CD14-positive monocyte (primary cell): ENCODE measurements at regions not wholly inside any gene's neighbourhood (a gene's known extent, or its start where the extent isn't known, plus 50 kb on each side); places are given as distances from the start of the nearest gene placed in this dataset.
A peak's percentile ranks its signal among the peaks of the same experiment; 100 is the strongest.

Experiments used
- DNase-seq, 3 donors: peaks; one replicate each; pipeline ENCODE4 v3.0.0-alpha.2; 2011 to 2022
- H2AFZ ChIP-seq: 2 replicates; pipeline ENCODE4 v1.6.0; 2012; ENCODE audit warnings: mild to moderate bottlenecking, low read depth, low read length, inconsistent platforms; ENCODE audit not compliant: insufficient read depth, poor library complexity, severe bottlenecking
- H3K27ac ChIP-seq, 2 donors: 1 replicate in 1 of 2; 2 replicates in 1 of 2; pipeline ENCODE4 v1.5.1; 2012 to 2013; ENCODE audit warnings: low read length in 2 of 2, control low read depth in 1 of 2, inconsistent platforms in 1 of 2, low read depth in 1 of 2, mild to moderate bottlenecking in 1 of 2
- H3K27me3 ChIP-seq, 2 donors: one replicate each; pipeline versions ENCODE4 v1.6.0 to v1.6.1; 2011 to 2013; ENCODE audit warnings: low read length in 2 of 2; ENCODE audit not compliant: control insufficient read depth in 2 of 2, insufficient read depth in 2 of 2
- H3K36me3 ChIP-seq, 2 donors: replicated peaks in 1 of 2; 1 replicate in 1 of 2; 2 replicates in 1 of 2; pipeline versions ENCODE4 v1.5.1 to v1.6.1; 2012 to 2013; ENCODE audit warnings: low read length in 2 of 2, control low read depth in 1 of 2, inconsistent platforms in 1 of 2, mild to moderate bottlenecking in 1 of 2; ENCODE audit not compliant: insufficient read depth in 2 of 2, control insufficient read depth in 1 of 2
- H3K4me1 ChIP-seq, 2 donors: 1 replicate in 1 of 2; 2 replicates in 1 of 2; pipeline versions ENCODE4 v1.5.1 to v1.6.1; 2012 to 2013; ENCODE audit warnings: low read length in 2 of 2, control low read depth in 1 of 2, inconsistent platforms in 1 of 2, mild to moderate bottlenecking in 1 of 2, moderate library complexity in 1 of 2; ENCODE audit not compliant: insufficient read depth in 2 of 2, control insufficient read depth in 1 of 2
- H3K4me2 ChIP-seq: replicated peaks from 2 replicates; pipeline ENCODE3; 2012; ENCODE audit warnings: low read length, moderate library complexity, mild to moderate bottlenecking; ENCODE audit not compliant: poor library complexity, severe bottlenecking; ENCODE audit errors: extremely low read depth
- H3K4me3 ChIP-seq, 3 experiments: fragments of 200-600 bp in 1 of 3; sonication (generic) in 1 of 3; replicated peaks in 1 of 3; 1 replicate in 2 of 3; 2 replicates in 1 of 3; pipeline ENCODE4 v1.5.1; 2011 to 2013; ENCODE audit warnings: low read length in 3 of 3, mild to moderate bottlenecking in 3 of 3, control low read depth in 2 of 3, low read depth in 2 of 3, inconsistent platforms in 1 of 3, moderate library complexity in 1 of 3
- H3K79me2 ChIP-seq: 2 replicates; pipeline ENCODE4 v1.6.0; 2012; ENCODE audit warnings: mild to moderate bottlenecking, control low read depth, inconsistent platforms, low read length, moderate library complexity; ENCODE audit not compliant: insufficient read depth
- H3K9ac ChIP-seq: 2 replicates; pipeline ENCODE4 v1.6.0; 2017; ENCODE audit warnings: low read length, mild to moderate bottlenecking; ENCODE audit not compliant: insufficient read depth, poor library complexity, severe bottlenecking
- H3K9me3 ChIP-seq, 2 donors: replicated peaks in 1 of 2; 1 replicate in 1 of 2; 2 replicates in 1 of 2; pipeline versions ENCODE4 v1.5.1 to v1.6.1; 2012 to 2013; ENCODE audit warnings: low read length in 2 of 2, control low read depth in 1 of 2; ENCODE audit not compliant: control insufficient read depth in 1 of 2, insufficient read depth in 1 of 2
- H4K20me1 ChIP-seq: 2 replicates; pipeline ENCODE4 v1.6.0; 2012; ENCODE audit warnings: mild to moderate bottlenecking, low read length, control low read depth, moderate library complexity; ENCODE audit not compliant: insufficient read depth
- H3K27ac Mint-ChIP-seq, 7 donors: one replicate each; pipeline ENCODE4 v1.8.0; 2020; ENCODE audit warnings: mild to moderate bottlenecking in 7 of 7, mixed read lengths in 7 of 7, moderate library complexity in 6 of 7, inconsistent platforms in 2 of 7
- H3K27me3 Mint-ChIP-seq, 3 donors: one replicate each; pipeline ENCODE4 v1.8.0; 2021 to 2022; ENCODE audit warnings: low read depth in 3 of 3, mild to moderate bottlenecking in 3 of 3, mixed read lengths in 3 of 3, moderate library complexity in 3 of 3, inconsistent platforms in 1 of 3
- H3K36me3 Mint-ChIP-seq, 2 donors: one replicate each; pipeline ENCODE4 v1.8.0; 2020; ENCODE audit warnings: mixed read lengths in 2 of 2, inconsistent platforms in 1 of 2, mild to moderate bottlenecking in 1 of 2
- H3K4me1 Mint-ChIP-seq: one replicate; pipeline ENCODE4 v1.8.0; 2020; ENCODE audit warnings: mild to moderate bottlenecking, mixed read lengths
- H3K4me3 Mint-ChIP-seq, 2 donors: one replicate each; pipeline ENCODE4 v1.8.0; 2020; ENCODE audit warnings: mild to moderate bottlenecking in 2 of 2, mixed read lengths in 2 of 2, moderate library complexity in 1 of 2
- H3K9me3 Mint-ChIP-seq, 7 donors: one replicate each; pipeline ENCODE4 v1.8.0; 2020 to 2022; ENCODE audit warnings: mixed read lengths in 7 of 7, mild to moderate bottlenecking in 6 of 7, moderate library complexity in 6 of 7, inconsistent platforms in 2 of 7
- WGBS: methylation state at CpG from one replicate; pipeline ENCODE4 v1.1.5; 2013; ENCODE audit warnings: missing lambda C conversion rate; ENCODE audit not compliant: insufficient coverage; 5-methylcytosine and 5-hydroxymethylcytosine counted together
- intact Hi-C, 2 donors: fragments of 100-400 bp; cut with micrococcal nuclease; formaldehyde crosslinking; loops; one replicate each; pipeline versions ENCODE4 v1.15.0 to v1.15.1; 2023
- TF ChIP-seq, protein P1 (sequence below): fragments of 200-600 bp; IDR thresholded peaks from one replicate; pipeline ENCODE4 v1.8.0; 2022; ENCODE audit warnings: antibody characterized with exemption, mild to moderate bottlenecking

DNA sequence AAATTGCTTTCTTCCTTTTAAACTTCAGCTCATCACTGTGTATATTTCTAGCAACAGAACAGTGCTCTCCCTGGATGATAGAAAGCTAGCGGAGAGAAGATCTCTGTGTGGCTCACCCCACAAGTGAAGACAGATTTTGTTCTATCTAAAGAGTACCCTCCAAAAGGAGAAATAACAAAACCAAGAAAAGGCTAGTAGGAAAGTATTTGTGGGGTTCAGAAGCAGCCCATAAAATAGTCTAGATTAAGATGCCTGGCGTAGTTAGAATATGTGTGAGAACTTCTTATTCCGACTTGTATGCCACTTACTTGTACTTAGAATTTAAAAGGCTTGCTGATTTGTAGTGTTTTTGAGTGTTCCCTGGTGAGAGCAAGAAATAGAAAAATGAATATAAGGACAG, 214.9 kb upstream of the IL12A start:
- intact Hi-C loops, result no loop called here
- H3K27ac Mint-ChIP-seq, result no peak overlapping the region
- TF ChIP-seq, protein P1, sequence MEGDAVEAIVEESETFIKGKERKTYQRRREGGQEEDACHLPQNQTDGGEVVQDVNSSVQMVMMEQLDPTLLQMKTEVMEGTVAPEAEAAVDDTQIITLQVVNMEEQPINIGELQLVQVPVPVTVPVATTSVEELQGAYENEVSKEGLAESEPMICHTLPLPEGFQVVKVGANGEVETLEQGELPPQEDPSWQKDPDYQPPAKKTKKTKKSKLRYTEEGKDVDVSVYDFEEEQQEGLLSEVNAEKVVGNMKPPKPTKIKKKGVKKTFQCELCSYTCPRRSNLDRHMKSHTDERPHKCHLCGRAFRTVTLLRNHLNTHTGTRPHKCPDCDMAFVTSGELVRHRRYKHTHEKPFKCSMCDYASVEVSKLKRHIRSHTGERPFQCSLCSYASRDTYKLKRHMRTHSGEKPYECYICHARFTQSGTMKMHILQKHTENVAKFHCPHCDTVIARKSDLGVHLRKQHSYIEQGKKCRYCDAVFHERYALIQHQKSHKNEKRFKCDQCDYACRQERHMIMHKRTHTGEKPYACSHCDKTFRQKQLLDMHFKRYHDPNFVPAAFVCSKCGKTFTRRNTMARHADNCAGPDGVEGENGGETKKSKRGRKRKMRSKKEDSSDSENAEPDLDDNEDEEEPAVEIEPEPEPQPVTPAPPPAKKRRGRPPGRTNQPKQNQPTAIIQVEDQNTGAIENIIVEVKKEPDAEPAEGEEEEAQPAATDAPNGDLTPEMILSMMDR, result no peak

DNA sequence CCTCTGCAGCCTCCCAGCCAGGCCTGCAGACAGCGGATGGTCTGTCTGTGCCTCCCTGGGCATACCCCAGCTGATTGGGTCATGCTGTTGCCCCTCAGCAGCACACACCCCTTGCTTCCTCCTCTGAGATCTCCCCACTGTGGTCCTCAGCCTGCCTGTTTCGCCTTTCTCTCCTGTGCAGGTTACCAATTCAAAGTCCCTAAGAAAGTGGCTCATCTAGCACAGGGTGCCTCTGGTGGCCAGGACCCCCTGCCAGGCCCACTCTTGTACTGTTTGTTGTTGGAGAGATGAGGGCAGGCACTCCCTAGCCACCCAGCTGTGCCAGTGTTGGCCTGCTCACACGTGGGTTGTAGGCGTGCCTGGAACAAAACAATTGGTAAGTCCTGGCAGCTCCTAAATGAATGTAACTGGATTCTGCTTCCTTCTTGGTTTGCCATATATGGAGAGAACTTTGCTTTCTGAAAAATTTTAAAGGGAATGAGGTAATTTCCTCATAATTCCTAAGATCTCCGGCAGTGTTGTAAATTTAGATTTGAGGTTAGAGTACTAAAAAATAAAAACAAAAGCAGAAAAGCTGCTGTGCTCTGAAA, 213.2 kb upstream of the IL12A start:
- Histone ChIP-seq H3K27me3 (no peaks in the 10 kb centered on the region), H3K4me2 (no peak overlapping the region), H3K9ac (no peak overlapping the region), H3K4me3 (no peak overlapping the region), H3K79me2 (no peaks in the 10 kb centered on the region), H3K36me3 (no peaks in the 10 kb centered on the region), H4K20me1 (no peaks in the 10 kb centered on the region), H3K9me3 (no peaks in the 10 kb centered on the region), H3K4me1 (no peaks in the 10 kb centered on the region), H3K27ac (no peak overlapping the region), H2AFZ (peak overlapping the region; percentile 26)
- Mint-ChIP-seq H3K4me3 (no peak overlapping the region), H3K4me1 (no peaks in the 10 kb centered on the region), H3K36me3 (no peaks in the 10 kb centered on the region), H3K27me3 (peaks cover 0 to 3% (median 2%) of the 10 kb centered on the region in 3 donors), H3K9me3 (peaks cover 0 to 2% (median 0%) of the 10 kb centered on the region in 7 donors), H3K27ac (no peak overlapping the region)
- 56% methylated on average over 4 of the region's 5 CpGs for WGBS
- intact Hi-C loops, result no loop called here
- TF ChIP-seq, protein P1, result no peak
- no peak for DNase-seq

More for the DNA sequence above, 214.9 kb upstream of the IL12A start:
- Histone ChIP-seq H3K9ac (no peak overlapping the region), H3K9me3 (no peaks in the 10 kb centered on the region), H3K27ac (no peak overlapping the region), H3K4me1 (no peaks in the 10 kb centered on the region), H4K20me1 (no peaks in the 10 kb centered on the region), H3K4me2 (no peak overlapping the region), H3K79me2 (no peaks in the 10 kb centered on the region), H3K27me3 (no peaks in the 10 kb centered on the region), H2AFZ (no peak overlapping the region), H3K36me3 (no peaks in the 10 kb centered on the region), H3K4me3 (no peak overlapping the region)
- Mint-ChIP-seq H3K36me3 (no peaks in the 10 kb centered on the region), H3K9me3 (no peaks in the 10 kb centered on the region), H3K4me3 (no peak overlapping the region), H3K27me3 (peaks cover 0 to 3% (median 2%) of the 10 kb centered on the region in 3 donors), H3K4me1 (no peaks in the 10 kb centered on the region)
- no peak for DNase-seq
- 100% methylated on average over 2 of the region's 3 CpGs for WGBS
